GM12872 (cell line): ENCODE measurements at regions not wholly inside any gene's neighbourhood (a gene's known extent, or its start where the extent isn't known, plus 50 kb on each side); places are given as distances from the start of the nearest gene placed in this dataset.

Experiments used
- CTCF ChIP-seq: IDR thresholded peaks from 3 replicates; pipeline ENCODE4 v1.5.1; 2011; ENCODE audit warnings: low read depth, mild to moderate bottlenecking, low read length, moderate library complexity; ENCODE audit not compliant: insufficient read depth

- TF ChIP-seq CTCF = no peak
These were observed 71.9 kb upstream of the ZNF507 start for GRCh38 chr19:32273483-32273882.

GRCh38 chr19:32287086-32287485, 58.3 kb upstream of the ZNF507 start:
- no peak for TF ChIP-seq CTCF

GRCh38 chr19:32287811-32288227, 57.6 kb upstream of the ZNF507 start:
- peak; percentile 41; the same call in 2 of the 3 replicates for TF ChIP-seq CTCF

- TF ChIP-seq CTCF = no peak
These were observed 55.7 kb upstream of the ZNF507 start for GRCh38 chr19:32289566-32290210.

- no peak for TF ChIP-seq CTCF
These were observed 53.5 kb upstream of the ZNF507 start for GRCh38 chr19:32291876-32292275.

- no peak for TF ChIP-seq CTCF
These were observed 50.5 kb upstream of the ZNF507 start for GRCh38 chr19:32294871-32295438.
